Left forelimb (tissue), 1 donor: ENCODE measurements at regions not wholly inside any gene's neighbourhood (a gene's known extent, or its start where the extent isn't known, plus 50 kb on each side); places are given as distances from the start of the nearest gene placed in this dataset.

Experiments
- DNase-seq: peaks from one replicate; pipeline ENCODE4 v3.0.0-alpha.2; 2018; ENCODE audit warnings: low spot score

DNA sequence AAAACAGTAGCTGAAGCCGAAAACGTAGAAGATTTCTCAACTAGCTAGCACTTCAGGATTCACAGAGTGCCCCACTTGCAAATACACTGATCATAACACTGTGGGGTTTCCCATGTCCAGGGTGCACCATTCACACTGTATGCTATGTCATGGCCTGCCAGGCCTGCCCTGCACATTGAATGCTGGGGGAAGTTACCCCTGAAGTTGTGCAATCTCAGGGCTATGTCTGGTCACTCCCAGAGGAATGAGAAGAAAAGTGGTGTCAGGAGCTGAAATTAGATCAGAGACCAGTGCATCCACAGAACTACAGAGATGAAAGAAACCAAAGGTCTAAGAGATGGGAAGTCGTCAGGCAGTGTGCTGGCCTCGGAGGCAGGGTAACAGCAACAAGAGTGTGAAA lies 196.8 kb downstream of the RAP2A start:
- DNase-seq = no peak

DNA sequence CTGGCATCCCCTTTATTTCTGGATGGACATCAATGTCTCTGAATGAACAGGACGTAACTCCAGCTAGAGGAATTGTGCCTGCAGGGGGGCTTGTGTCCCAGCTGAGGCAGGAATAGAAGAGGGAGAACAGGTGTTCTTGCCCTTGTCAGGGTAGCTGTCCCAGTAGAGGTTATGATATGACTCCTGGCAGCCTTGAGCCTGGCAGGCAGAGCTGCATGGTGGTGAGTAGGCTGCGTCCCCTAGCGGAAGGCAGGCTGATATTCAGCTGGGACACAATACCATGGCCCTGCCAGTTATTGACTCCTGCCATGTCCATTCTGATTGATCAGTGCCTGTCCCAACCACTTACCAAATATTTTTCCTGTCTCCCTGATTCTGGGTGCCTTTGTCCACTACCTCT lies 197.2 kb downstream of the RAP2A start:
- DNase-seq = no peak

DNA sequence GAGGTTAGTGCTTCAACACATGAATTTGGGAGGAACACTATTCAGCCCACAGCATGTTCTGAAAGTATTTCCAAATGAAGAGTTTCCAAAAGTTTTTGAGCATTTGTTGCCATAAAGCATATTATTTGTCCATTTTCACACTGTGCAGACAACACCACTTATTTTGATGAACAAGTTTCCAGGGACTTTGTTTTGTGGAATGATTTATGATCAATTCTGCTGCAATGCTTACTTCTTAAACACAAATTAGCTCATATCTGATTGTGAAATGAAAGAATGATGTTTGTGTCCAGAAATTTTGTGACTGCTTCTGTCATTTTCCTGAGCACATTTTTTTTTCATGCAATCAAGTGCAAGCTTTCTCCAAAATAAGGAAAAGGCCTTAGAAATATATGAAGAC lies 205.3 kb downstream of the RAP2A start:
- no peak for DNase-seq

DNA sequence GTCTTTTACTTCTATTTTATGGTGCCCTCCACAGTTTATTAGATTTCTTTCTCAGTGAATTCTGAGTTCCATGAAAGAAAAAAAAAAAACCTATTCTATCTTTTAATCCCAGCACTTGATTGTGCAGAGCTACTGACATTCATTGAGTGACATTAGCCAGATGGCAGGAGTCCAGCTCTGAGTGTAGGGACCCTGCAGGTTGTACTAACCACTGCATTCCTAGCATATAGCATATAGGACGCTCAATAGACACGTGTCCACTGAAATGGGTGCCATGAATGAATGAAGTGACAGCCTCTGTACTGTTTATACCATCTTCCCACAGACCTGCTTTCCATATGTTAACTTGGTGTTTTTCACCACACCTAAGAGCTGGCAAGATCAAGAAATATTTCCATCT lies 206.3 kb downstream of the RAP2A start:
- DNase-seq = no peak

DNA sequence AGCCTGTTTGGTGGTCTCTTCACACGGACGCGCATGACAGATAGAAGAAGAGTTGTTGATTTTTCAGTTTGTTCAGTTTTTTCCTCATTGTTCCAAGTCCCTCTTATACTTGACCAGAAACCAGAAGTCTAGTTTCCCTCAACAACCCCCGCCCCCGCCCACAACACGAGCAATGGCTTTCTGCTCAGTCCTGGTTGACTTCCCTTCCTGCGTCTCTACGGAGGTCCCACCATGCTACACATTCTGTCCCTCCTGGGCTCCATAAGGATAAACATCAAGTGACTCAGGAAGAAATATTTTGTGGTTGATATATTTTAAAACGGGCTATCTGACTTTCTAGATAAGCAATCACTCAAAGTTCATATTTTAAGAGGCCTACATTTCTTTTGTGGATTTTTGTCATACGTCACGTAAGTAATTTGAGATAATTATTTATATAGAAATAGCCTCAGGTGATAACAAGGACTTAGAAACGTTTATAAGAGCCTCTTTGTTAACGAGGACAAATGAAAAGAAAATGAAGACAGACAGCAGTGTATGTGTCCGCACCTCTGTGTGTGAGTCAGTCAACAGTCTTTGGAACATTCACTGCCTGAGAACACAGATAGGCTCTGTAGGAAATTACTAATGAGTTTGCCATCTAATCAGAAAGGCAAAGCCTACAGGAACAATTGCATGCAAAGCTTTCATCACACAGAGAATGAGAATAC lies 214.4 kb downstream of the RAP2A start:
- no peak for DNase-seq

DNA sequence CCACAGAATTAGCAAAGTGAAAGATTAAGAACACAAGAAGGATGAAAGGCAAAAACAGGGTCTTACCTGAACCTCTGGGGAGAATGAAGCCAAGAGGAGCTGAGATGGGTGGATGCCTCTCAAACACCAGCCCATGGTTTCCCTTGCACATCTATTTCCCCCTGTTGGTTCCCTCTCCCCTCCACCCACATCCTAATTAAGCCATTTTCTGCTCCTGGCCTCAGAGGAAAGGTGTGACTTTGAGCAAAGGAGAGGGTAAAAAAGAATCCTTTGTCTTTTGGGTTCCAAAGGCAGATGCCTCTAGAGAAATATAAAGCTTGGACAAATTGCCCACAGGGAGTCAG lies 214.9 kb downstream of the RAP2A start:
- DNase-seq = no peak

DNA sequence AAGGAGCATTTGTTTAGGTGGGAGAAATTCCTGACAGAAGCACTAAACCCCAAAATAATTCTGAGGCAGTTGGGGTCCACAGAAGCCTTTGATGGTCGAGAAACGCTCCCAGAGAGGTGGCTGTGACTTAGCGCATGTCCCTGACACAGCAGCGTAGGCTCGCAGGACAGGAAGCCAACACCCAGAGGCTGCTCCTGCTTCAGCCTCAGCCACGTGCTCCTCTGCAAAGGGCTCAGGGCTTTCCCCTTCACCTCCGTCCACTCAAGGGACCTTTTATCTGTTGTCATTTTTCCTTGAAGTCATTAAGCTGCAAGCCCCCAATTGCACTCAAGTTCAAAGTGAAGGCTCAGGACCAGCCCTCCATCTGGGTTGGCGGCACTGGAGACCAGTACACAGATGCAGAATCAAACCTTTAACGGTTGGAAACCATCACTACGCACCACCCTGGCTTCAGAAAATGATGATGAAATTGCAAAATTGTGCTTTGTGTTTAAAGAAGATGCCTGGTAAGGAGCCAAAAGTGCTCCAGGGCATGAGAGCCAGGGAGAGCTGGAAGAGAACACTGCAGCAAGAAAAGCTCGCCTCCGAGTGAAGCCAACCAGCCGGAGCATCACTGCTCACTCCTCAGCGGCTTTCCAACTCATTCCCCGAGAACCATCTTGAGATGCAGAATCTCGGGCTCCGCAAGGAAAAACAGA lies 219.6 kb downstream of the RAP2A start:
- no peak for DNase-seq

DNA sequence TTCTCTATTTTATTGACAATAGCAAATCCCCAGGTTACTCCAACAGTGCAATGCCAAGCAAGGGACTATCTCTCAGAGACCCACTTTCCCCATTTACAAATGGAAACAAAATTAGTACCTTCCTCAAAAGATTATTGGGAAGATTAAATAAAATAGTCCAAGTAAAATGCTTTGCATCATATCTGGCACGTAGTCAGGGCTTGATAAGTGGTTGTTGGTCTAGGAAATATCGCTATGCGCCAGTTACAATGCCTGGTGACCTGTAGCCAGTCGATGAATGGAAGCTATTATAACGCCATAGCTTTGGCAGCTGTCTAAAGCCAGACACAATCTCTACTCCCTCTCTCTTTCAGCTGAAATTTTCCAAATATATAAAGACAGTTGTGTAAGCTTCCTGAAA lies 220.3 kb downstream of the RAP2A start:
- no peak for DNase-seq

DNA sequence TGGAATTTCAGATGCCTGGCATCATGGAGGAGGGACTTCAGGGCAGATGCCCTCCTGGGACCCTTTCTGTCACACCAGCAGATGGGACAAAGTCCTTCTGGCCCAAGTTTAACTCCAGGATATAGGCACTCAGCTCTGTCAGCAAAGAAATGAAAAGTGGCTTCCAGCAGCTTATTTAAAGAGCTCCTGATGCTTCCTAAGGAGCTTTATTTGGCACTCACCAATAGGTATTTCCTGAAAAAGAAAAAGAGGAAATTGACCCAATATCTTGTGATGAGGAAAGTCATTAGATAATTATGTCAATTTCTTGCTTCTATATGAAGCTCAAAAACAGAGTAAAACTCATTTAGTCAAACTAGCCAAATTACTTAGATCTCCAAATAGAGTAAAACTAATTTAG lies 224.6 kb downstream of the RAP2A start:
- no peak for DNase-seq

DNA sequence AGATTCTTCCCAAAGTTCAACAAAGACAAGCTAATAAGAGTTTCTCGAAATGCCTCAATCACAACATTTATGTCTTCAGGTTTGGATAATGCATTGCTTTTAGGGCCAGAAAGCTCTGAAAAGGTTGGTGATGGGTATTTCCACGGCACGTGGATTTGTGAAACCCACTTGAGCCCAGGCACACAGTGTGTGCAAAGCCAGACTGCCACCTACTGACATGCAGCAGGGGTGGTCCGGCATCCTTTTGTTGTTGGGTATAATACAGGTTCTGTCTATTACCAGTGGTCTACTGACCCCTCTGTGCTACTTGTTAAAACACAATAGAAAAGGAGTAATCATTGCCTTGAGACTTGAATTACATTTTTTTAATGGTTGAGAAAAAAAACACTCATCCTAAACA lies 225.6 kb downstream of the RAP2A start:
- no peak for DNase-seq

DNA sequence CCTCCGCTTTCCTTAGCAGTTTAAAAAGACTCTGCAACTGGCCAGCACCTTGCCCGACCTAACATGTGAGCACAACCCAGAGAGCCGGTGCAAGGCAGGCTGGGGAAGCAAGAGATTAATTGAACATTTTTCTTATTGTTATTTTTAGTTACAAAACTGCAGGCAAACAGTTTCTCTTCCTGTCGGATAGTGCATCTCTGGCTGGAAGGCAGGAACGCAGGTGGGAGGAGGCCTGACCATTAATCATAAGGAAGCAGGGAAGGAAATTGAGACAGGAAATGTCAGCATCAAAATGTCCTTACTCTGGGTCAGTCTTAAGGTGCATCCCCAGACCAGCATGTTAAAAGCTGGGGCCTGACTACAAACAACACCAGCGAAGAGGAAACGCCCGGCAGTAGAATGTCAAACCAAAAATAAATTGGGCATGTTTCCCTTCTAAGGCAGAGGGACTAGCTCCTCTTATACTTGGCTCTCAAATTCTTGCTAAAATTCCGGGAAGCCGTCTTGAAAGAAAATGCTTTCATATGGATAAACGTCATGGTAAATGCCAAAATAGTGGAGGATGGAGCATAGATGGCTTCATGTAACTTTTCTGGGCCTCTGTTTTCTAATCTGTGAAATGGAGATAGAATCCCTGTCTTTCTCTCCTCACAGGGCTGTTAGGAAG lies 226.8 kb downstream of the RAP2A start:
- DNase-seq = no peak

DNA sequence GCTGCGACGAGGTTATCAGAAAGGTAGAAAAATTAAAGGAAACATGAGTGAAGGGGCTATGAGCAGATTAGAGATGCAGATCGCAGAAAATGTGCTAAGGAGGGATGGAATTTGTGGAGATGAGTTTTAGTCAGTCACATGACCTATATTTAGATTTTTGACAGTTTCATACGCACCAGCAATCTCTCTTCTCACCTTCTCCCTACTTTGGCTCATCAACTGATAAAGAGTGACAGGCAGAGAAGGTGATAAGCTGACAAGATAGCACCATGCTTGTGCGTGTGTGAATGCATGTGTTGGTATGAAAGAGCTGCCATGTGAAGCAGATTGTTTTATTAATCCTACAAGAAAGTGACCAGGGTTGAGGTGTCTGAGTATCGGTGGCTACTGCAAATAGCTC lies 252.6 kb downstream of the RAP2A start:
- DNase-seq = no peak

DNA sequence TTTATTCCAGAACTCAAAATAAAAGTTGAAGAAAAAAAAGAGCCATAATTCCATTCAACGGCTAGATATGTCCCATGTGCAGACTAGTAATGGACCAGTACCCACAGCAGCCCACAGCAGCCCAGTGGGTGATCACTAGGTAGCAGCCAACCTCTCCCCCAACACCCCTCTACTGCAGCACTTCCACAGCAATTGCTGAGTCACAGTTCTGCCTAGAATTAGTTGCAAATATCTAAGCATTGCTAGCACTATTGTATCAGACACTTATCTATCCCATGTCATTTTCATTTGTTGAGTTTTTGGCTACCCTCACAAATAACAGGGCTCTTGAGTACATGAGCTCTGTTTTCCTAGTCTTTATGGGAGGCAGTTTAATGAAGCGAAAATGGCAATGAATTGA lies 258.7 kb downstream of the RAP2A start:
- DNase-seq = no peak

DNA sequence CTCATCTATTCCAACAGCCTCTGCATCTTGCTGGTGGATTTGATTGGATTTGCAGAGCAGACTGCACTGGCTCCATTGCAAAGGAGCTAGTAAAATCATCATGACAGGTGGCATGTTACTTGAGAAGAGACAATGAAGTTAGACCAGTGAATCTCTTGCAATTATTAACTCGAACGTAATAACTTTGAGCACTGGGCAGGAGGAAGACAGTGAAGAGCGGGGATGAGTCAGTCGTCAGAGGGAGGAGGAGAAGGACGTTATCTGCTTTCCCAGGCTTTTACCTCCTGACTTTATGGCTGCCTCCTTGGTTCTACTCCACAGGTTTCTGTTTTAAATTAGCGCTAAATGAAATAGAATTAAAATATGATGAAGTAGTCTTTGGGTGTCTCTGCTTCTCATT lies 257.8 kb upstream of the IPO5 start:
- DNase-seq = no peak

DNA sequence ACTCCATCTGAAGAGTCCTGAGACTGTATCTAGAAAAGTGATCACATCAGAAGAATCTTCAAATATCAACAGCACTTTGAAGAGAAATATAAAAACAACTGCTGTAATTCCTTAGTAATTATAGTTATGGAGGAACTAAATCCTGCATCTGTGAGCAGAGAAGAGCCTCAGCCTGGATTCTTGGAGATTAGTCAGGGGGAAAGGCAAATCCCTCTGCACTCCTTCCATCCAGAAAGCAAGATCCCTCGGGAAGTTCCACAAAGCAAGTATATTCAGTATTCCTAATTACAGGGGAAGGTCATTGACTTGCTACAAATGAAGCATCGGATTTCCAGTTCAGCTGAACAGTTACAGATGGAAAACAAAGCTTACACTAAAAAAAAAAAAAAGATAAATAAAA lies 256.6 kb upstream of the IPO5 start:
- DNase-seq = no peak

DNA sequence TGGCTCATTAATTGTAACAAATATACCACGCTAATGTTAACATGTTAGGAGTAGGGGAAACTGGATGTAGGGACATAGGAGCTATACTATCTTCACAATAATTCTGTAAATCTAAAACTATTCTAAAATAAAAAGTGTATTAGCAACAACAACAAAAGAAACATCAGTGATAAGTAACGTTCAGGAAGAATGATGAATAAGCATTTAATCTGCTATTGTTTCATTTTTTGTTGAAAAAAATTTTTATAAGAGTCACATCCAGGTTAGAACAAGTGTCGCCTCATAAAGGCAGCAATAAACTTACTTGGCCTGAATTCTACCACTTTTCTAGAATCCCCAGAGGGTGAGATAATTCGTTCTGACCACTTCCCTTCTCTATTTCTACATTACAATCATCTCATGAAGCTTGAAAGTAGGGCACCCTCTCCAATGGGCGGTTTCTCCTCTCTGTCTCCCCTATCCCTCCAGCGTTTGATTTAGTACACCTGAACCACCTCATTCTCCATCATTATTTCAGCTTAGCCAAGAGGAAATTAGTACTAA lies 253.1 kb upstream of the IPO5 start:
- DNase-seq = no peak

DNA sequence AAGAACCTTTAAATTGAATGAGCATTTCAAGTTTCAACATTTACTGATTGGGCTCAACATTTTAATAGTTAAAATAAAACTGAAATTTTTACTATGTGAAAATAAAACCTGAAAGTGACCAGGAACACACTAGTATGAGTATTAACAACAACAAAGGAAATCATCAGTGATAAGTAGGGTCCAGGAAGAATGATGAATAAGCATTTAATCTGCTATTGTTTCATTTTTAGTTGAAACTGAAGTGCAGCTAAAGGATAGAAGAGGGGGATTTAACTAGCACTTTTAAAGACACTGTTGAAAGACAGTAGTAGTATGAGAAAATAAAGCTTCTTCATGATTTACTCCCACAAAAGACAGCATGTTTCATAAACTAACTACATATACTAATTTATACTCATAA lies 250.9 kb upstream of the IPO5 start:
- DNase-seq = no peak

DNA sequence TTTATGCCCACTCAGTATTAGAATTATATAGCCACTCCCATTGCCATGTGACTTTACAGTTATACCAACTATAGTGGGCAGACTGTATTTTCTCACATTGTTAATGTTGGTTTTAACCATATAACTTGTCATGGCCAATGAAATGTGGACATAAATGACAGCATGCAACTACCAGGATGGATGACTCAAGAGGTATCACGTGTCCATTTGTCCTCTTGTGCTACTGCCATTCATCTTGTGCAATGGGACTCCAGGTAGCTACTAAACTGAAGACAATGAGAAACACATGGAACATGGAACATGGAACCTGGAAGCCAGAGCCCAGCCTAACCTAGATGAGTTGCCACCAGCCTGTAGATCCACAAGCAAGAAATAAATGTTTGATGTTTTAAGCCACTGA lies 242.7 kb upstream of the IPO5 start:
- no peak for DNase-seq

DNA sequence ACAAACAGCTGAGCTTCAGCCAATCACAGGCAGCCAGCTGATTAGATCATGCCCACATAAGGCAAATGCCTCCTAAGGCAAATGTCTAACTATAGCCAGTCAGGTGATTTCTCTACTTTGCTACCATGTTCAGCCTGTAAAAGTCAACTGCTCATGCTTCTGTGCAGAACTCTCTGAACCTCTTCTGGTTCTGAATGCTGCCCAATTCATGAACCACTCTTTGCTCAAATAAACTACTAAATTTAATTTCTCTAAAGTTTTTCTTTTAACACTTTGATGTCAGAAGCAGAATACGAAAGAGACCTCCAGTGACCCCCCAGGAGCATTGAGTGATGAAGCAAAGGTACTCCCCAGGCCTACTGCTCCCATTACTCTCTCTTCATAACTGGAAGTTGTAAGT lies 240.7 kb upstream of the IPO5 start:
- DNase-seq = no peak

DNA sequence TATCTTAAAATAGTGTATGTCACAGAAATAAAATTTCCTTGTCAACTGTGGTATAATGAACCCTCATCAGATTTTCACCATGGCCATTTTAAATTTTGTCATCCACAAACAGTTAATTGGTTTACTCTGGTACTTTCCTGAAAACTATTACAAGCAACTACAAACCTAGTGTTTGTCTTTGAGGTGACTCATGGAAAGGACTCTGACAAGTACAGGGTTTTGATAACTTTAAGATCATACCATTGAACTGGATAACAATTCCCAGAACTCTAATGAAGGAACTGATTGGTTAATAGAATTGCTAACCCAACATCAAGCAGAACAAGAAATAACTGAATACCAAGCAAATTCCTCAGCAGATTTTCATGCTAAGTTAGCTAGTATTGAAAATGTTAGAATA lies 237.7 kb upstream of the IPO5 start:
- DNase-seq = no peak

DNA sequence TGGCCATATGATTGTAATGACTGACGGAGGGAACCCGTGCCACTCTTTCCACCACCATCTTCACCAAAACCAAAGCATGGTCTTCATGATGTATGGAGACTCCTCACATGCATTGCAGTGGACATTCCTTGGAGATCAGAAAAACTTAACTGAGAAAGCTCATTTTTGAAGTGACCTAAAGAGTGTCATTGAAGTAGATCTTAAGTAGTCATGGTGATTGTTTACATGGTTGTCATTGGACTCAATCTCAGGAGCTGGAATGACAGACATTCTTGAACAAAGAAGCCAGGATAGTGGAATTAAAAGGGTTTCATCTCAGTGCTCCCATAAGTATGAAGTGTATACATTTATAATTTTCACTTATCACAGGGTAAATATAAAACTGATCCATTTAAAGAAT lies 236.7 kb upstream of the IPO5 start:
- no peak for DNase-seq

DNA sequence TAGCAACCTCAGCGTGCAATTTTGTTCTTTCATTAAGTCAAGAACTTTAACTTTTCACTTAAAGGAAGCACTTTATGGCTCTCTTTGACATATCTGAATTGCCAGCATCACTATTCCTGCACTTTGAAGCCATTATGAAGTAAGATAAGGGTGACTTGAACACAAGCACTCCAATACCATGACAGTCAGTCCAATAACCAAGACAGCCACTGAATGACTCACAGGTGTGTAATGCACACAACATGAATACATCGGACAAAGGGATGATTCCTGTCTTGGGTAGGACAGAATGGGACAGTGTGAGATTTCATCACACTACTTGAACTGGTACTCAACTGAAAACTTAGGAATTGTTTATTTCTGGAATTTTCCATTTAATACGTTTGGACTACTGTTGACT lies 233.7 kb upstream of the IPO5 start:
- DNase-seq = no peak

DNA sequence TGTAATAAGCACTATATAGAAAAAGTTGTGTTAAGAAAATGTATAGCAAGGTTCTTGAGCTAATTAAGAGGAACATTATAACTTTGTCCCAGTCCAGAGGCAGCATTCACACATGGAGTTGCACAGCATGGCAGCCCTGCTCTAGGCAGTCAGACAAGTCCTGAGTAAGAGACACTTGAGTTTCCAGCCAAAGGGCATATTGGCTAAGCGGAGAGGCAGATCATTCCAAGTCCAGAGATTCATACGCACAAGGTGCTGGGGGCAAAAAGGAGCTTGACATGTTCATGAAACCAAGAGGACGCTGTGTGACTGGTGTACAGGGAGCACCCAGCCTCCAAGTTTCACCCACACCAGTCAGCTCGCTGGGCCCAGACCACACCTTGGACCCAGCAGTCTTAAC lies 232.6 kb upstream of the IPO5 start:
- DNase-seq = no peak
